HCT116 (cell line): ENCODE measurements at regions not wholly inside any gene's neighbourhood (a gene's known extent, or its start where the extent isn't known, plus 50 kb on each side); places are given as distances from the start of the nearest gene placed in this dataset.

Source experiments
- EZH2phosphoT487 ChIP-seq: fragments of 200-600 bp; IDR thresholded peaks from 2 replicates; pipeline ENCODE4 v1.6.1; 2018; ENCODE audit warnings: antibody characterized with exemption, borderline replicate concordance
- TF ChIP-seq, protein P1 (sequence below), 3 experiments: fragments of 200-600 bp in 1 of 3; sonication (generic) in 1 of 3; IDR thresholded peaks in 2 of 3; conservative IDR thresholded peaks in 1 of 3; 2 replicates each; pipeline ENCODE4 v1.5.1; 2012 to 2017; ENCODE audit warnings: low read depth in 2 of 3, low read length in 2 of 3, antibody characterized with exemption in 1 of 3, borderline replicate concordance in 1 of 3, control low read depth in 1 of 3, mild to moderate bottlenecking in 1 of 3, mixed read lengths in 1 of 3, mixed run types in 1 of 3, moderate library complexity in 1 of 3; ENCODE audit not compliant: insufficient read depth in 1 of 3

DNA sequence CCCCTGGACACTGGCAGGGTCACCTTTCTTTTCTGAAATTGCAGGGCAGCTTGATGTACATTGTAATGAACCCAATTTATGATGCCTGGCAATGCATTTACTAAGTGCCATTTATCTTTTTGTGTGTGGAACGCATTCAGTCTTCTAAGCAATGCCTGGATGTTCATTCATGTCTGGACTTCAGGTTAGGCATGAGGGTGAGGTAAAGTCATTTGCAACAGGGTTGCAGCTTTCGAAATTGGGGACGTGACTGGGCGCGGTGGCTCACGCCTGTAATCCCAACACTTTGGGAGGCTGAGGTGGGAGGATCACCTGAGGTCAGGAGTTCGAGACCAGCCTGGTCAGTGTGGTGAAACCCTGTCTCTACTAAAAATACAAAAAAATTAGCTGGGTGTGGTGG is 134.6 kb downstream of the SOX4 start:
- TF ChIP-seq, protein P1, sequence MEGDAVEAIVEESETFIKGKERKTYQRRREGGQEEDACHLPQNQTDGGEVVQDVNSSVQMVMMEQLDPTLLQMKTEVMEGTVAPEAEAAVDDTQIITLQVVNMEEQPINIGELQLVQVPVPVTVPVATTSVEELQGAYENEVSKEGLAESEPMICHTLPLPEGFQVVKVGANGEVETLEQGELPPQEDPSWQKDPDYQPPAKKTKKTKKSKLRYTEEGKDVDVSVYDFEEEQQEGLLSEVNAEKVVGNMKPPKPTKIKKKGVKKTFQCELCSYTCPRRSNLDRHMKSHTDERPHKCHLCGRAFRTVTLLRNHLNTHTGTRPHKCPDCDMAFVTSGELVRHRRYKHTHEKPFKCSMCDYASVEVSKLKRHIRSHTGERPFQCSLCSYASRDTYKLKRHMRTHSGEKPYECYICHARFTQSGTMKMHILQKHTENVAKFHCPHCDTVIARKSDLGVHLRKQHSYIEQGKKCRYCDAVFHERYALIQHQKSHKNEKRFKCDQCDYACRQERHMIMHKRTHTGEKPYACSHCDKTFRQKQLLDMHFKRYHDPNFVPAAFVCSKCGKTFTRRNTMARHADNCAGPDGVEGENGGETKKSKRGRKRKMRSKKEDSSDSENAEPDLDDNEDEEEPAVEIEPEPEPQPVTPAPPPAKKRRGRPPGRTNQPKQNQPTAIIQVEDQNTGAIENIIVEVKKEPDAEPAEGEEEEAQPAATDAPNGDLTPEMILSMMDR (IDR thresholded peaks at IDR 0.05 in 2 of 3, conservative IDR thresholded peaks at IDR 0.05 in 1 of 3; ENCODE audit: borderline replicate concordance in 1 of 3, insufficient read depth in 1 of 3, low read depth in 2 of 3, low read length in 2 of 3): no peak
- TF ChIP-seq EZH2phosphoT487: no peak
